ENCODE measurements at regions not wholly inside any gene's neighbourhood (a gene's known extent, or its start where the extent isn't known, plus 50 kb on each side); places are given as distances from the start of the nearest gene placed in this dataset.

DNA sequence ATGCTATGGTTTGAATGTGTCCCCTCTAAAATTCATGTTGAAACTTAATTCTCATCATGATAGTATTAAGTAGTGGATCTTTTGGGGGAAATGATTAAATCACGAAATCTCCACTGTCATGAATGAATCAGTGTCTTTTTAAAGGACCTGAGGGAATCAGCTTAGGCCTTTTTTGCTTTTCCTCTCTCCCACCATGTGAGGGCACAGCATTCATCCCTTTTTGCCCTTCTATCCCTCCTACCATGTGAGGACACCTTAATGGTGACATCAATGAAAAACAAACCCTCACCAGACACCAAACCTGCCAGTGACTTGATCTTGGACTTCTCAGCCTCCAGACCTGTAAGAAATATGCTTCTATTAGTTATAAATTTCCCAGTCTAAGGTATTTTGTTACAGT is 247.1 kb upstream of the UBE2E3 start:
- no peak for DNase-seq

- no peak for DNase-seq
Measured at GRCh38 chr2:180732337-180732736, 248.1 kb upstream of the UBE2E3 start.

- DNase-seq: no peak
Measured at GRCh38 chr2:180730976-180731375, 249.4 kb upstream of the UBE2E3 start.

DNA sequence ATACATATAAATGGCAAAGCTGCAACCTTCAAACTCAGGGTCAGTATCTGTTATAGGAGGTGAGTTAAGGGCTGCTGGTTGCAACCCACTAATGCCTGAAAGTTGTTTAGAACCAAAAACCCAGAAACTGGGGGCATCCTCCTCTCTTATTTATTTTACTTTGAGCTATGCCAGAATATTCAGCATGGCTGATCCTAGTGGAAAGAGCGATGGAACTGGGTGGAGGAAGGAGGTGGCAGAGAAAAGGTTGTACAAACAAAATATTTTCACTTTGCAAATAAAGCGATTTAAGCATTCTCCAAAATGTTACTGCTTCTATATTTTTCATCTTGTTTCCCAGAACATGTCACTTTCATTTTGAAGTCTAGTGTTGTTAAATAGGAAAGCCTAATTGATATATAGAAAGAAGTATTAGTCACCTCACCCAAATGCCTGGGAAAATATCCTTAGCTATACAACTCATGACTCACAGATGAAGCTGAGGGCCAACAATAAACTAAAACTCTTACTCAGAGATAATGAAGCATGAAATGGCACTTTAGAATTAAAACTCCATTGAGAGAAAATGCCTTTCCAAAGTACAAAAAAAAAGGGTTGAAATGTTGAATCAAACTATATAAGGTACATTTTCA is 251.4 kb upstream of the UBE2E3 start:
- peak; percentile 40 for DNase-seq

GRCh38 chr2:180723712-180724111 is 256.7 kb upstream of the UBE2E3 start:
- DNase-seq: no peak

- DNase-seq: peak; percentile 71
Measured at GRCh38 chr2:180722551-180723239, 257.7 kb upstream of the UBE2E3 start.

GRCh38 chr2:180720829-180721228 is 259.6 kb upstream of the UBE2E3 start:
- no peak for DNase-seq

DNA sequence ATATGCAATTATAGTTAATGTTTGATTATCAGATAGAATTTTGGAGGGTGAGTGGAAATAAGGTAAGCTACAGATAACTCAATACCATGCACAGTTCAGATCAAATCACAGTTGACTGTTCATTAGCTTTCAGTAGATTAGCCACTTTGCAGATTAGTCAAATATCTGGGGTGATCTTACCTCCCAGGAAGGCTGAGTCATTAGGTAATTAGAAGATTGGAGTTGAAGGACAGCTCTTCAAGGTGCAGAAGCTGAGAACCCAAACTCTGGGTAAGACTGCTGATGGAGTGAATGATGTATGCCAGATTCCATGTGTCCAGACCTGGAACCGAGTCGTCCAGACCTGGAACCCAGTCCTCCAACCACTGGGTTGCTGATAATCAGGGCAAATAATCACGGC is 262.8 kb upstream of the UBE2E3 start:
- DNase-seq: no peak

- no peak for DNase-seq
Measured at GRCh38 chr2:180716186-180717180, 263.9 kb upstream of the UBE2E3 start.

GRCh38 chr2:180715044-180715443 is 265.4 kb upstream of the UBE2E3 start:
- DNase-seq: peak; percentile 16

DNA sequence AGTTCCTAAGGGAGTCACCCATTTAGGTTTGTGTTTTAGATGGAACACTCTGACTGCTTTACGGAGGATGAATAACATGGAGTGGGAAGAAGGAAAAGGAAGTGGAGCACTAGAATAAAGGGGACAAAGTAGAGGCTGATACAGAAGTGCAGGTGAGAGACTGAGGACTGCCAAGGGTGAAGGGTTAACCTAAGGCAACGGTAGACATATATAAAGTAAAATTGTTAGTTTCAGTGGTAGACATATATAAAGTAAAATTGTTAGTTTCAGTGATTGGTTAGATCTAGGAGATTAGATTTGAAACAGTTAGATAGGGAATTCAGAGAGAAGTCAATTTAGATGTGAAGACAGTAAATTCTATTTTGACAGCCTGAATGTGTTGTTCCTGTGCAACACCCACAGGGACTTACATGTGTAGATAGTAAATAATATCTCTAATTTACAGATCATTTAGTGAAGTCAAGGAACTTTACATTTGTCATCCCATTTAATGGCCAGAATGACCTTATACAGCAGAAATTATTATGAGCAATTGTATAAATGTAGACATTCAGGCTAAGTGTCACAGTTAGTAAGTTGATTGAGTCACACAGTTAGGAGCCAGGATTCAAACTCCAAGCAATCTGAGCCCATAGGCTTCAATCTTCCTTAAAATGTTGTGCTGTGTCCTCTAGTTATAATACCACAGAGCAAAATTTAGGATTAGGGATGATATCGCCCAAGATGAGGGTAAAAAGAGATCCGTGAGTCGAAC is 270.8 kb upstream of the UBE2E3 start:
- no peak for DNase-seq

GRCh38 chr2:180707884-180708205 is 272.6 kb upstream of the UBE2E3 start:
- DNase-seq: peak; percentile 80

DNA sequence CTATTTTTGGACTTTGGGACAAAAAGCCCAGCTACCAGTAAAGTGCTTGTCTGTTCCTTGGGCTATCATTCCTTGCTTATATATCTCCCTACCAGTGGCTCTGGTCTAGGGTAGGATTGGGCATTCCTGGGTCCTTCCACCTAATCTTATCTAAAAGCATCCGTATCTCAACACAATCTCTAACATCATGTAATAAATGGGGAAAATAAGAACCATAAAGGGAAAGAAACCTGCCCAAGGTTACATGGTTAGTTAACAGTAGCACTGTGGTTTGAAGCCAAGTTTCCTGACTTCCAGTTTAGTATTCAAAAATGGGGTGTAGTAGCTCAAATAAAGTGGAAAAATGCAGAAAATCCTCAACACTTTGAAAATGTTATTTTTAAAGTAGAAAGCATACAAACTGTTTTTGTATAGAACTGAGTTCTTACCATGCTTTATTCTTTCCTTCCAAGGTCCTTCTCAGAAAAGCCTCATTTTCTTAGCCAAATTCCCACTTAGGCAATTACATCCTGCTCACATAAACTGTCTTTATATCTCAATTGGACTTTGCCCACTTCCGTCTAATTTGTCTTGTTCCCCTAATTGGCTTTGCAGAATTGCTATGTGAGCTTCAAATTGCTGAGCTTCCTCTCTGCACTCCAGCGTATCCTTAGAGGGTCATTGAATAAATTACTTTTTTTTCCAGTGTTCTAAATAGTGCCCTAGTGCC is 273.1 kb upstream of the UBE2E3 start:
- no peak for DNase-seq

DNA sequence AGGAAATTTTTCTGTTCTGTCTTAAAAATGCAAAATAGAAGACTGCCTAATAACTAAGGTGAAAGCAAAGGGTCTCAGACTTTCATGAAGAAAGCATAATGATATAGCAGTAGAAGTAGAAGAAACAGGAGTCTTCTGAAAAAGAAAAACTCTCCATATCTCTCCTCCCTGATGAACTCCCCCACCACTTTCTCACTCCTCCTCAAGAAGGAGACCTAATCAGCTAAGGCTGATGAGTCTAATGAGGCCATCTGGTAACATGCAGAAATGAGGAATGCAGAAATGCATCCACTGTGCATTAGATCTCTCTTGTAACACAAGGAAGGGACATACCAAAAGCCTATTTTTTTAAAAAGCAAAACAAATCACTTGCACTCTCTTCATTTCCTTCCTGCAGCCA is 273.7 kb upstream of the UBE2E3 start:
- no peak for DNase-seq

DNA sequence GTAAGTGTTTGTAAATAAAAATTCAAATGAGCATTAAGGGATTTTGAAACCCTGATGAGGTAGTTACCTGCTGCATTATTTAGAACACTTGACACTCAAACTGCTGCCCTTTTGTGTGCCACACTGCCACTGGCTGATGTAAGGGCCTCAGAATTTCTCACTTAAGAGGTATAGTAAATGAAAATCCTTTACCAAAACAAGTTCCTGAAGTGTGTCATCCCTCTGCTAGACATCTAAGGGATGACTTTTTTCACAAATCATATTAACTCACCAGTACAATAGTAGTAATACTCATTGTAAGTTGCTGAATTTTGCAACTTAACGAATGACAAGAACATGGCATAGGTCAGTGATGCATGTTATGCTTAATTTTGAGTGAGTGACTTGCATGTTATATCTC is 274.9 kb upstream of the UBE2E3 start:
- no peak for DNase-seq

DNA sequence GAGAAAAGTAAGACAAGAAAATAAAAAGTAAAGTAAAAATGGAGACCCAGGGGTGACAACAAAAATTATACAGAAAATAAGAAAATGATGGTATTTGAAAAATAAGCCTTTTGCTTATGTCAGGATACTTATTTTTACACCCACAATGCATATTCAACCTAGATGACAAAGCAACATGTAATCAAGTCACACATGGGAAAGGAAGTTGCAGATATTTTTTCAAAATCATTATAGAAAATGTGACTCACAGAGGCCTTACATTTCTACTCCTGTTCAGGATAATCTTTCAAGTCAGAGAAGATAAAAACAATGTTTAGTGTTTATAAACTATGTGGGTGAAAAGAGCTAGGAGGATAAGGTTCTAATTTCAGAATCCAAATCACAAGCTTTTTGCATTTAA is 275.3 kb upstream of the UBE2E3 start:
- no peak for DNase-seq

- DNase-seq: no peak
Measured at GRCh38 chr2:180699657-180700361, 280.6 kb upstream of the UBE2E3 start.

DNA sequence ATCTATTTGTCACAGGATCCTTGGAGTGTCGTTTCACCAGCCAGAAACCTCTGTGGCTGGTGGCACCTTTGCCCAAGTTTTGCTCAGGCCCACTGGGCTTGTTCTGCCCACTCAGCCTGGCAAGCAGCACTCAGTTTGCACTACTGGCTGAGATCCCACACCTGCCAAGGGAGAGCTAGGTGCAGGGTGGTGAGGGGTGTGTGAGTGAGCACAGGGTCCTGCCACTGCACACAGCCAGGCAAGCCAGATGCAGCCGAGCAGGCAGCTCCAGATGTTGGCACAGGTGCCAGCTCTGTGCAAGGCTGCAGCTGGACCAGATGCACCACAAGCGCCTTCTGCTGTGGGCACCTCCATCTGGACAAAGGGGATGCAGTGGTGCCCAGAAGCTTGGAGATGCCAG is 281.7 kb upstream of the UBE2E3 start:
- DNase-seq: no peak

- no peak for DNase-seq
Measured at GRCh38 chr2:180695586-180696401, 284.6 kb upstream of the UBE2E3 start.

All from DMS79 treated with DMSO at 0.1 percent for 48 hours (cell line).